Stimulated activated memory B cell treated with anti-CD40 and anti-IgM and Interleukin-4, amounts not matched to agents 10 μg/mL and 1 μg/mL and 100 μg/mL, for 72 hours (primary cell): ENCODE measurements at regions not wholly inside any gene's neighbourhood (a gene's known extent, or its start where the extent isn't known, plus 50 kb on each side); places are given as distances from the start of the nearest gene placed in this dataset.

Experiments used
- ATAC-seq: fragments of 150-1000 bp; cut with Tn5 transposase; 2 replicates; pipeline ENCODE4 v1.10.0; 2021
- H3K27ac Mint-ChIP-seq: one replicate; pipeline ENCODE4 v1.8.0; 2022; ENCODE audit warnings: mild to moderate bottlenecking, mixed read lengths
- H3K27me3 Mint-ChIP-seq: one replicate; pipeline ENCODE4 v1.8.0; 2022; ENCODE audit warnings: mixed read lengths
- H3K36me3 Mint-ChIP-seq: one replicate; pipeline ENCODE4 v1.8.0; 2022; ENCODE audit warnings: mixed read lengths
- H3K4me1 Mint-ChIP-seq: one replicate; pipeline ENCODE4 v1.8.0; 2022; ENCODE audit warnings: mixed read lengths
- H3K4me3 Mint-ChIP-seq: one replicate; pipeline ENCODE4 v1.8.0; 2022; ENCODE audit warnings: mild to moderate bottlenecking, moderate library complexity, mixed read lengths
- H3K9me3 Mint-ChIP-seq: one replicate; pipeline ENCODE4 v1.8.0; 2022; ENCODE audit warnings: mixed read lengths

DNA sequence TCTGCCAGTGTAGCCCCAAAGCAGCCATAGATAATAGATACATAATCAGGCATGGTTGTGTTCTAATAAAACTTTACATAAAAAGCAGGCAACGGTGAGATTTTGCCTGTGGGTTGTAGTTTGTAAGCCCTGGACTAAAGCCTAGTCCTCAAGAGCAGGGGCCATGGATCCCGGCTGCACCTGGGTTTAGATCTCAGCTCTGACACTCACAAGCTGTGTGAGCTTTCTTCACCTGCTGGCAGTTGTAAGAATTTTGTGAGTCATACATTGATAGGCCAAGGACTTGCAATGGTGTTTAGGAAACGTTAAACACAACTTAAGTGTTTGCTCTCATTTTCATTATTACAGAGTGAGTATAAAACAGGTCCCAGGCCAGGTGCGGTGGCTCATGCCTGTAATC lies 395.8 kb upstream of the TBX3 start:
- Mint-ChIP-seq H3K4me3 (no peak overlapping the region), H3K4me1 (no peaks in the 10 kb centered on the region), H3K36me3 (no peaks in the 10 kb centered on the region), H3K27ac (no peak overlapping the region), H3K27me3 (no peaks in the 10 kb centered on the region), H3K9me3 (peaks cover 7% of the 10 kb centered on the region)
- ATAC-seq = no peak

GRCh38 chr12:115078990-115079389 lies 395.0 kb upstream of the TBX3 start:
- H3K36me3 Mint-ChIP-seq = no peaks in the 10 kb centered on the region
- no peak for ATAC-seq
- no peaks in the 10 kb centered on the region for H3K27me3 Mint-ChIP-seq
- no peak overlapping the region for H3K27ac Mint-ChIP-seq
- no peaks in the 10 kb centered on the region for H3K4me1 Mint-ChIP-seq
- no peak overlapping the region for H3K4me3 Mint-ChIP-seq
- H3K9me3 Mint-ChIP-seq = peaks cover 7% of the 10 kb centered on the region

- Mint-ChIP-seq H3K9me3 (peaks cover 7% of the 10 kb centered on the region), H3K27ac (no peak overlapping the region), H3K36me3 (no peaks in the 10 kb centered on the region), H3K27me3 (no peaks in the 10 kb centered on the region), H3K4me3 (no peak overlapping the region), H3K4me1 (no peaks in the 10 kb centered on the region)
- no peak for ATAC-seq
Observed at GRCh38 chr12:115078334-115078733, 394.4 kb upstream of the TBX3 start.

- Mint-ChIP-seq H3K4me1 (no peaks in the 10 kb centered on the region), H3K27ac (no peak overlapping the region)
Observed at GRCh38 chr12:115075552-115076170, 391.7 kb upstream of the TBX3 start.

GRCh38 chr12:115074617-115075016 lies 390.6 kb upstream of the TBX3 start:
- Mint-ChIP-seq H3K27ac (no peak overlapping the region), H3K36me3 (no peaks in the 10 kb centered on the region), H3K9me3 (peaks cover 13% of the 10 kb centered on the region), H3K27me3 (no peaks in the 10 kb centered on the region), H3K4me1 (no peaks in the 10 kb centered on the region), H3K4me3 (no peak overlapping the region)
- ATAC-seq = no peak

More at GRCh38 chr12:115075552-115076170, 391.7 kb upstream of the TBX3 start:
- no peaks in the 10 kb centered on the region for H3K36me3 Mint-ChIP-seq
- no peak overlapping the region for H3K4me3 Mint-ChIP-seq
- no peaks in the 10 kb centered on the region for H3K27me3 Mint-ChIP-seq
- ATAC-seq = no peak
- peaks cover 10% of the 10 kb centered on the region for H3K9me3 Mint-ChIP-seq

DNA sequence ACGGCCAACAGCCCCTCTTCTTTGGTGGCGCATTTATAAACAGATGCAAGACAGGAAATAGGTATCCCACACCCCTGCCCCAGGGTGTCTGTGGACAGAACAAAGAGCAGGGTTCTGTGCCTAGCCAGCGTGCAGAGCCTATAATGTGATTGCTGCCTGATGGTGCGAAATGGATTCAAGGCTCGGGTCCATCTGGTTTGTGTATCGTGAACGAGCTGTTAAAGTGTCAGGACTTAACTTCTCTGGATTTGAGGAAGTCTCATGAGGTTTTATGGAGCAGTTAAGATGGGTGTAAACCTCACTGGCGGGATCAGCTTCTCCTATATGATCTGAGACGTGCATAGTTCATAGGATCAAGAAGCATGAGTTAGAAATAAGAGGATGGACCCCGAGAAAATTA lies 388.7 kb upstream of the TBX3 start:
- Mint-ChIP-seq H3K9me3 (peaks cover 13% of the 10 kb centered on the region), H3K27ac (no peak overlapping the region), H3K4me1 (no peaks in the 10 kb centered on the region), H3K4me3 (no peak overlapping the region), H3K36me3 (no peaks in the 10 kb centered on the region), H3K27me3 (no peaks in the 10 kb centered on the region)
- no peak for ATAC-seq

DNA sequence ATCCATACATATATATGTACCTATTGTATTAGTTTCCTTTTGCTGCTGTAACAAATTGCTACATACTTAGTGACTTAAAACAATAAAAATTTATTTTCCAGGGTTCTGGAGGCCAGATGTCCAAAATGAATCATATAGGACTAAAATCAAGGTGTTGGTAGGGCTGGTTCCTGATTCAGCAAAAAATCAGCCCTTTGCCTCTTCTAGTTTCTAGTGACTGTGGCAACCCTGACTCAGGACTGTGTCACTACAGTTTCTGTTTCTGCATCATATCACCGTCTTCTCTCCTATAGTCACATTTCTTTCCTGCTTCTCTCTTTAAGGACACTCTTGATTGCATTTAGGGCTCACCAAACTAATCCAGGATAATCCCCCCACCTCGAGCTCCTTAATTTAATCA lies 386.3 kb upstream of the TBX3 start:
- no peak overlapping the region for H3K4me3 Mint-ChIP-seq
- no peak overlapping the region for H3K27ac Mint-ChIP-seq
- peaks cover 9% of the 10 kb centered on the region for H3K9me3 Mint-ChIP-seq
- H3K36me3 Mint-ChIP-seq = no peaks in the 10 kb centered on the region
- H3K4me1 Mint-ChIP-seq = no peaks in the 10 kb centered on the region
- no peak for ATAC-seq
- H3K27me3 Mint-ChIP-seq = no peaks in the 10 kb centered on the region

- Mint-ChIP-seq H3K9me3 (no peaks in the 10 kb centered on the region), H3K27ac (no peak overlapping the region), H3K4me1 (no peaks in the 10 kb centered on the region), H3K36me3 (no peaks in the 10 kb centered on the region), H3K27me3 (no peaks in the 10 kb centered on the region), H3K4me3 (no peak overlapping the region)
- ATAC-seq = no peak
Observed at GRCh38 chr12:115064296-115064695, 380.3 kb upstream of the TBX3 start.

GRCh38 chr12:115062741-115063140 lies 378.8 kb upstream of the TBX3 start:
- no peaks in the 10 kb centered on the region for H3K9me3 Mint-ChIP-seq
- H3K27me3 Mint-ChIP-seq = no peaks in the 10 kb centered on the region
- no peak overlapping the region for H3K4me3 Mint-ChIP-seq
- no peak for ATAC-seq
- H3K36me3 Mint-ChIP-seq = no peaks in the 10 kb centered on the region
- H3K4me1 Mint-ChIP-seq = no peaks in the 10 kb centered on the region
- no peak overlapping the region for H3K27ac Mint-ChIP-seq

GRCh38 chr12:115060477-115061168 lies 376.6 kb upstream of the TBX3 start:
- no peak for ATAC-seq
- H3K27ac Mint-ChIP-seq = no peak overlapping the region
- H3K4me3 Mint-ChIP-seq = no peak overlapping the region
- H3K36me3 Mint-ChIP-seq = no peaks in the 10 kb centered on the region
- no peaks in the 10 kb centered on the region for H3K9me3 Mint-ChIP-seq
- no peaks in the 10 kb centered on the region for H3K4me1 Mint-ChIP-seq
- H3K27me3 Mint-ChIP-seq = no peaks in the 10 kb centered on the region

GRCh38 chr12:115057445-115057844 lies 373.5 kb upstream of the TBX3 start:
- H3K9me3 Mint-ChIP-seq = peaks cover 9% of the 10 kb centered on the region
- no peak overlapping the region for H3K27ac Mint-ChIP-seq
- H3K36me3 Mint-ChIP-seq = no peaks in the 10 kb centered on the region
- no peaks in the 10 kb centered on the region for H3K27me3 Mint-ChIP-seq
- no peaks in the 10 kb centered on the region for H3K4me1 Mint-ChIP-seq
- H3K4me3 Mint-ChIP-seq = no peak overlapping the region
- no peak for ATAC-seq

DNA sequence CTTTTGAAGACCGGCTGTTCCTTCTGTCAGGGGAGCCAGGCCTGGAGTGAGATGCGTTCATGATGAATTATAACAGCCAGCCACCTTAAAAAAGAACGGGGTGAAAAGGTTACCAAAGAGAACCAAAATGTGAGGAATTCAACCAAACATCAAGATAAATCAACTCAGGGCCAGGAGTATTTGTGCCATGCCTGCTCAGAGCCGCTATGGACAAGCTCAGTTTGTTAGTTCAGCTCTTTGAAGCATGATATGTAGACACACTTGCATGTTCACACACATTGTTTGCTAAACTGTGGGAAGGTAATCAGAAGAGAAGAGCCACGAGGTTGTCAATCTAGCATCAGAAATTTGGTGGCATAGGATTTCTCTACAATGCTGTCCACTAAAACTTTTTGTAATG lies 367.4 kb upstream of the TBX3 start:
- Mint-ChIP-seq H3K9me3 (peaks cover 9% of the 10 kb centered on the region), H3K27ac (no peak overlapping the region)
- no peak for ATAC-seq

GRCh38 chr12:115049614-115050013 lies 365.6 kb upstream of the TBX3 start:
- H3K9me3 Mint-ChIP-seq = peaks cover 9% of the 10 kb centered on the region
- no peak overlapping the region for H3K4me3 Mint-ChIP-seq
- no peak overlapping the region for H3K27ac Mint-ChIP-seq
- H3K27me3 Mint-ChIP-seq = no peaks in the 10 kb centered on the region
- ATAC-seq = no peak
- no peaks in the 10 kb centered on the region for H3K36me3 Mint-ChIP-seq
- H3K4me1 Mint-ChIP-seq = no peaks in the 10 kb centered on the region

More for the DNA sequence above, 367.4 kb upstream of the TBX3 start:
- Mint-ChIP-seq H3K4me1 (no peaks in the 10 kb centered on the region), H3K4me3 (no peak overlapping the region), H3K27me3 (no peaks in the 10 kb centered on the region), H3K36me3 (no peaks in the 10 kb centered on the region)

DNA sequence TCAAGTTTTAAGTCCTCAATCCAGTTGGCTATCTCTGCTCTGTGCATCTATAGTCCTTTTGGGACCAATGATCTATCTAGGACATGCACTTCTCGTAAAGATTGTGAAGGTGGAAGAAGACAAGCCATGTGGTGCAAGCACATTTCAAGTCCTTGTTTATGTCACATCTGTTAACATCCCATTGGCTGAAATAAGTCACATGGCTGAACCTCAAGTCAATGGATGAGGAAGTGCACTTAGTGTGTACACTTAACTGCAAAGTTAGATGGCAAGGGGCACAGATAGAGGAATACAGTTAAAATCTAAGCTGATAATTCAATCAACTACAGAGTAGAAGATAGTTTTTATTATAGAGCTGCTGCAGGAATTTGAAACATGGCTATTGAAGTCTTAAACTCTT lies 362.8 kb upstream of the TBX3 start:
- Mint-ChIP-seq H3K4me3 (no peak overlapping the region), H3K27me3 (no peaks in the 10 kb centered on the region), H3K4me1 (no peaks in the 10 kb centered on the region), H3K27ac (no peak overlapping the region), H3K36me3 (no peaks in the 10 kb centered on the region), H3K9me3 (no peaks in the 10 kb centered on the region)
- no peak for ATAC-seq

DNA sequence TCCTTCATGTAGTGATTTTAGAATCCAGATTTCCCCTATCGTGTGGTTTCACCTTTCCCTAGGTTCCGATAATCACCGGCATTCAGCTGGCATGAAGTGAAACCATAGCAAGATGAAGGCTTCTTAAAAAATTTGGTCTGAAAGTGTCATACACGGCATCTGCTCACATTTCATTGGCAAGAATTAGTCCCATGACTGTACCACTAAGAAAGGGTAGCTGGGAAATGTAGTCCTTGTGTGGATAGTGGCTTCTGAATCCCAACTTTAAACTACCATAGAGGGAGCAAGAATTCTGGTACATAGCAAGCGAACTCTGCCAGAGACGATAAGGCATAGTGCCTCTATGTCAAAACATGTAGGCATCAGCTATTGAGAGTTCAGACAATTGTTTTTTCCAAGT lies 360.1 kb upstream of the TBX3 start:
- H3K27ac Mint-ChIP-seq = no peak overlapping the region
- no peak for ATAC-seq
- no peaks in the 10 kb centered on the region for H3K4me1 Mint-ChIP-seq
- no peaks in the 10 kb centered on the region for H3K9me3 Mint-ChIP-seq
- no peak overlapping the region for H3K4me3 Mint-ChIP-seq
- H3K36me3 Mint-ChIP-seq = no peaks in the 10 kb centered on the region
- no peaks in the 10 kb centered on the region for H3K27me3 Mint-ChIP-seq

DNA sequence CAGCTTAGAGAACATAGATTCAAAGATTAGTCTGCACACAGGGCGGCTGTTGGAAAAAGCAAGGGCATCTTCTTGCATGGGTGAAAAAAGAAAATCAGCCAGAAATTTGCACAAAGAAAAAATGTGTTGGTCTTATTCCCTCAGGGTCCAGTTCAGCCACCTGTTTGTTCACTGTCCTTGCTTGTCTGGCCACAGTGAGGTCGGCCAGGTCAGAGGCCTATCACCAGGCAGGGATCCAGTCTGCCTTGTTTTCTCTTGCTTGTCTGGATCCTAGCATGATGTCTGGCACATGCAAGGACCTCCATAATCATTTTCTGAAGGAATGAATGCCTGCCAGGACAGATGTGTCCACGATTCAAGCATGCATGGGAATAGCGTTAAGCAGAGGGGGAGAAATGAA lies 359.1 kb upstream of the TBX3 start:
- no peaks in the 10 kb centered on the region for H3K27me3 Mint-ChIP-seq
- H3K9me3 Mint-ChIP-seq = no peaks in the 10 kb centered on the region
- H3K27ac Mint-ChIP-seq = no peak overlapping the region
- no peak overlapping the region for H3K4me3 Mint-ChIP-seq
- no peaks in the 10 kb centered on the region for H3K36me3 Mint-ChIP-seq
- no peak for ATAC-seq
- no peaks in the 10 kb centered on the region for H3K4me1 Mint-ChIP-seq
